Stimulated activated CD4-positive, alpha-beta T cell treated with anti-CD3 and anti-CD28 coated beads, Interleukin-4, amount 100 ng/mL, for 24 hours (primary cell): ENCODE measurements at regions not wholly inside any gene's neighbourhood (a gene's known extent, or its start where the extent isn't known, plus 50 kb on each side); places are given as distances from the start of the nearest gene placed in this dataset.
"Not testable (repeated sequence)": the region's sequence is repeated elsewhere in the genome, so short reads cannot be mapped to it uniquely, and the experiment has no call there.

ENCODE experiments used
- DNase-seq: peaks from one replicate; pipeline ENCODE4 v3.0.0-alpha.2; 2020

- DNase-seq, result no peak
Measured at GRCh38 chr11:37468344-37468743, 870.3 kb upstream of the RAG2 start.

- no peak for DNase-seq
Measured at GRCh38 chr11:37465221-37465620, 867.2 kb upstream of the RAG2 start.

DNA sequence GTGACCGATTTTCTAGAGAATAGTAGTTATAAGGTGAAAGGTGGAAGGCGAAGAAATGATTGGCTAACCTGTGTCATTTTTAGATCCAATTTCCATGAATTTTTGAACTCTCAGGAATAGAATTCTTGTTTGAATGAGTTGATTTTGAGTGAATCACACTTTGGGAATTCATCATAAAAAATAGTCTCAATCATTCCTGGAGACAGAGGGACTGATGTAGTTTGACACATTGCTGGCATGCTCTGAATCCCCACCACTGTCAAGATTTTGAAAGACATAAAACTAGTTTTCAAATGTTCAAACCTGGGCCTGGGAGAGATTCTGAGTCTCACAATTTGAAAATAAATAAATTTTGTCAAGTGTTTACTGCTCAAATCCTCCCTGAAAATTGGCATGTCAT lies 861.4 kb upstream of the RAG2 start:
- no peak for DNase-seq

GRCh38 chr11:37456746-37457145 lies 858.7 kb upstream of the RAG2 start:
- DNase-seq, result no peak

GRCh38 chr11:37451903-37452302 lies 853.9 kb upstream of the RAG2 start:
- DNase-seq, result no peak

DNA sequence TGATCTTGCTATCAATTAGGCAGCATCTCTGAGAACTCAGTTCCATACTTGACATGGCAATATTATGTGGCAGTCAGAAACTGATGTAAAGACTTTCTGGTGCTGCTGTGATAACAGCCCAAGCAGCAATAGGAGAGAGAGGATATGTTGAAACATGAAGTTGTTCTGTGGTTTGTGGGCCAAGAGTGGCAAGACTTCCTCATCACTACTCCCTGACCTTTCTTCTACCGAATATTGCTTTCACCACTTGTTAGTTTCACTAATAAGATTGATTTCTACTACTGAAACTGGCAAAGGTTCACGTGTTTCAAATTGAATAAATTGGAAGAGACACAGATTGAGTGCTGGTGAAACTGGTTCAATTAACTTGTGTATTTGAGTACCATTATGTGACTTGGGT lies 852.6 kb upstream of the RAG2 start:
- DNase-seq, result no peak

GRCh38 chr11:37449146-37449545 lies 851.1 kb upstream of the RAG2 start:
- DNase-seq, result no peak

GRCh38 chr11:37442576-37442975 lies 844.5 kb upstream of the RAG2 start:
- no peak for DNase-seq

- not testable (repeated sequence) for DNase-seq
Measured at GRCh38 chr11:37431633-37432230, 833.7 kb upstream of the RAG2 start.

- not testable (repeated sequence) for DNase-seq
Measured at GRCh38 chr11:37430966-37431632, 833.1 kb upstream of the RAG2 start.

DNA sequence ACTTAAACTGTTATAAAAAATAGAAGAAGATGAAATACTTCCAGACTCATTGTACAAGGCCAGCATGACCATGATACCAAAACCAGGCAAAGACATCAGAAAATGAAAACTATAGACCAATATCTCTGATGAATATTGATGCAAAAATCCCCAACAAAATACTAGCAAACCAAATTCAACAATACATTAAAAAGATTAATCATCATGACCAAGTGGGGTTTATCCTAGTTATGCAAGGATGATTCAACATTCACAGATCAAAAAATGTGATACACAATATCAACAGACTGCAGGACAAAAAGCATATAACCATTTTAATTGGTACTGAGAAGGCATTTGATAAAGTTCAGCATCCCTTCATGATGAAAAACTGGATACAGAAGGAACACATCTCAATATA lies 824.5 kb upstream of the RAG2 start:
- DNase-seq, result no peak

GRCh38 chr11:37411289-37411688 lies 813.3 kb upstream of the RAG2 start:
- no peak for DNase-seq

- no peak for DNase-seq
Measured at GRCh38 chr11:37409124-37409523, 811.1 kb upstream of the RAG2 start.

DNA sequence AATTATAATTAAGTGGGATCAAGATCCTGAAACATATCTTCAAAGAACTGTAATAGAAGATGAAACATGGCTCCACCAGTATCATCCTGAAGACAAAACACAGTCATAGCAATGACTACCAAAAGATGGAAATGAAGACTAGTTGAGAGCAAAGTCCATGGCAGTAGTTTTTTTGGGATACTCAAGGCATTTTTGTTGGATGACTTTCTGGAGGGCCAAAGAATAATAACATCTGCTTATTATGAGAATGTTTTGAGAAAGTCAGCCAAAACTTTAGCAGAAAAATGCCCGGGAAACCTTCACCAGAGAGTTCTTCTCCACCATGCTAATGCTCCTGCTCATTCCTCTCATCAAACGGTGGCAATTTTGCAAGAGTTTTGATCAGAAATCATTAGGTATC lies 809.4 kb upstream of the RAG2 start:
- no peak for DNase-seq

DNA sequence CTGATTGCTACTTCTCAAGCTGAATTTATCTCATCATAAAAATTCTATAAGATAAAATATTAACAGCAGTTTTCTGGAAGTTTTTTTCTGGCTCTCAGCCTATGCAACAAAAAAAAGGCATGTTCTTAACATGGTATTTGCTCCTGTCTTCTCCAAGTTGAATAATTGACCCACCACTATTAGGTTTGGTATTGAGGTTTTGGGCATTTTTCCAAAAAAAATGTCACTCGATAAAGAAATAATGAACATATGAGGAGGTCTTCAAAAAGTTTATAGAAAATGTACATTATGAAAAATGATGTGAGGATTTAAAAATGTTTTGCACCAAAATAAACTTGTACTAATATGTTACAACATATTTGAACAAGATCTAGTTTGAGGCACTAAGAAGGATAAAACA lies 808.6 kb upstream of the RAG2 start:
- no peak for DNase-seq

- no peak for DNase-seq
Measured at GRCh38 chr11:37404231-37404630, 806.2 kb upstream of the RAG2 start.

DNA sequence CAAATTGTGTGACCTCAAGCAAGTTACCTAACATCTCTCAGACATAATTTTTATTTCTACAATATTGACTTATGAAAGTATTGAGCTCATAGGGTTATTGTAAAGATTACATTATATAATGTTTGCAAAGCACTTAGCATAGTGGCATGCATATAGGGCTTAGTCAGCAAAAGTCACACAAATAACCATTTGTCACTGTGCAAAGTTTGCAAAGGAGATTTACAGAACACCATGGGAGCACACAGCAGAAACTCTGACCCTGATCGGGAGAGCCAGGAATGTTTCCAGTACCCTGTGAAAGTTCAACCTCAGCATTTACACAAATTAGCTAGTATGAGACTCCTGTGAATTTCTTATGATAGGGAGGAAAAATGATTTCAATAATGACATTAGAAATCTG lies 804.6 kb upstream of the RAG2 start:
- no peak for DNase-seq

GRCh38 chr11:37394236-37394870 lies 796.3 kb upstream of the RAG2 start:
- no peak for DNase-seq

DNA sequence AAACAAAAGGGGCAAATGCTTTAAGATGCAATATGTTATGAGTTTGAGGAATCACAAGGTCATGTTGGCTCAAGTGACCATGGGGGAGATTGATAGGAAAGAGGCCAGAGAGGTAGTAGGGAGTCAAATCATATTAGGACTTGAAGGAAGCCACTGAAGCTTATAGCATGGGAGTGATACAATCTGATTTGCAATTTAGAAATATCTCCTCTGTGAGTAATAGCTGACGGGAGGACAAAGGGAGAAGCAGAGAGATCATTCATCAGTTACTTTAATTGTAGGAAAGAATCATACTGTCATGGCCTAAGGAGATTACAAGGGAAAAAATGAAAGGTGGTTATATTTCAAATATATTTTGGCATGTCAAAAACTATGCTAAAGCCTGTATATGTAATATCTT lies 793.6 kb upstream of the RAG2 start:
- no peak for DNase-seq

DNA sequence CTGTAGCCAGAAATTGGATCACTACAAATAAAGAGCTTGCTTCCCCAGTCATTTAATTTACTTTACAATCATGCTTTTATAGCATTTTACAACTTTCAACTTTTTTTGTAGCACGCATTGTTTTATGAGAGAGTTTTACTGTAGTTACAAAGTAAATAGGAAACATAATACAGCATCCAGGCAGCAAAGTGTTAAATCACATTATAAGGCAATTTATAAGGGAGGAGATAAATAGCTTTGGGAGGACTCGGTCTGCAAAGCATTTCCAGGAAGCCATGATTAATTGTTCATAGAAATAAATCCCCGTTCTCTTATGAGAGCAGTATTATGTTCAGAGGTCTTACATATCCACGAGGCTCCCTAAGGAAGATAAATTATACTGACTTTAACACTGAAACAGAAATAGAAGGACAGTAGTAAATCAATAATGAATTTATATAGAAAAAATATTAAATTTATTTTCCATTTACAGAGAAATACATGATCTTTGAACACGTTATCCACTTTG lies 792.6 kb upstream of the RAG2 start:
- no peak for DNase-seq

DNA sequence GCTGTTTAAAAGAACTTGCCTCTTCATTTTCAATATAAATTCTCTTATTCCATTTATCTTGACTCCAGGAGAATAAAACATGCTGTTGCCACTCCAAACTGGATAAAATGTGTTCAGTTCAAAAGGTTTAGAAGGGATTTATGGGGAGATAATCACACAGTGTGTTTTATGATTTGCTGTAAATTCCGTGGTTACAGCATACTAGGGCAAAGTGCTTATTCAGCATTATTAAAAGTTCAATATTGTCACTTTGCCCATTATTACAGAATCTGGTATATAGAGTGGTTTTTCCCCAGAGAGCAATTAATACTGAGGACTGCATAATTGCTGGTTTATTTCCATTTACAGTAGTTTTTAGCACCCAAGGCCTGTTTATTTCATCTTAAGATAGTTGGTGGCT lies 780.9 kb upstream of the RAG2 start:
- no peak for DNase-seq

GRCh38 chr11:37372667-37373066 lies 774.6 kb upstream of the RAG2 start:
- DNase-seq, result no peak

DNA sequence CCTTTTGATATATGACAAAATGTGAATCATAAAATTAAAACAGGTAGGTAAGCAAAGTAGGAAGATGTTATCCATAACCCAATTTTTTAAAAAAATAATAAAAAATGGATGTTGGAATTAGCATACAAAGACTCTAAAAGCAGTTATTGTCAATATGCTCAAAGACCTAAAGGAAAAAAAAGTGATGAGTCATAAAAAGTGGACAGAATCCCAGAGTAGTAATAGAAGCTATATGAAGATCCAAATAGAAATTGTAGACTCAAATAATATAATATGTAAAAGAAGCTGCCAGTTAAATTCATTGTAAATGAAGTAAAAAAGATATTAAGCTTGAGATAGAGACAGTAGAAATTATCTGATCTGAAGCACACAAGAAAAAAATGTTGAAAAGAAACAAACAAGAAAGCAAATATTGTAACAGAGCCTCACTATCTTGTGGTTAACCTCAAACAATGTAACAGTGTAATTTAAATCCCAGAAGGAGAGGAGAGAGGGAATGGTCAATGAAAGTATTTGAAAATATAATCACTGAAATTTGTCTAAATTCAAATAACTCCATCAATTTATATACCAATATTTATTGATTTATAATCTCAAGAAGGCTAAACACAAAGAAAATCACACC lies 773.4 kb upstream of the RAG2 start:
- no peak for DNase-seq

- no peak for DNase-seq
Measured at GRCh38 chr11:37370817-37371216, 772.8 kb upstream of the RAG2 start.
